ENCODE measurements at regions not wholly inside any gene's neighbourhood (a gene's known extent, or its start where the extent isn't known, plus 50 kb on each side); places are given as distances from the start of the nearest gene placed in this dataset.

DNA sequence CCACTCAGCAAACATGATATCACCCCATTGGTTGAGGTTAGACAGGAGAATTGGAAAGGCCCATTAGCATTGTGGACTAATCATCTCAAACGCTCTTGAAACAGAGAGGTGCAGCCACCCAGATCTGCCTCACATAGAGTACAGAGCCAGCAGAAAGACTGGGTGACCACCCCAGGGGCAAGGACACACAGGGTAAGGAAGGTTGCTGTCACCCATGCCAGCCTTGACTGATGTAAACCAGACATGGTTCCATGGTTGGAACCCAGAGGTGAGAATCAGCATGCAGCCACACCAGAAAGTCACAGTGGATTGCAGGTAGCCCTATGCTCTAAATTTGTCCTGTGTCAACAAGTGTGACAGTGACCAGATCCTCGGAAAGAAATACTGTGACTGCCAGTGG is 1268.8 kb downstream of the EFNB2 start:
- no peak for DNase-seq

DNA sequence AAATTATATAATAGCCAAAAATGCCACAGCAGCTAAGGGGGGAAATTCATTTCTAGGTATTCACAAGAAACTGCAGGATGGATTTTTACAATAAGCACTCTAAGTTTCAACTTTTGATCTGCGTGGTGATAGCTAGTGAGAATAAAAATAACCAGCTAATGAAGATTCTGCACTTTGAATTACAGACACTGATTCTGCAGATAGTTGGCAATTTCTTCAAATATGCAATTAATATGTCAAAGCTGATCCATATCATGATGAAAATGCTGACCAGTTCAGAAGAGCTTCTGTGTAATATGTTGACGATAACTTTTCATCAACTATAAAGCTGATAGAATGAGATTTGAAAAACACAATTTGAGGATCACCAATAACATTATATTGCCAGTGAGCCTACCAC is 1272.9 kb downstream of the EFNB2 start:
- no peak for DNase-seq

DNA sequence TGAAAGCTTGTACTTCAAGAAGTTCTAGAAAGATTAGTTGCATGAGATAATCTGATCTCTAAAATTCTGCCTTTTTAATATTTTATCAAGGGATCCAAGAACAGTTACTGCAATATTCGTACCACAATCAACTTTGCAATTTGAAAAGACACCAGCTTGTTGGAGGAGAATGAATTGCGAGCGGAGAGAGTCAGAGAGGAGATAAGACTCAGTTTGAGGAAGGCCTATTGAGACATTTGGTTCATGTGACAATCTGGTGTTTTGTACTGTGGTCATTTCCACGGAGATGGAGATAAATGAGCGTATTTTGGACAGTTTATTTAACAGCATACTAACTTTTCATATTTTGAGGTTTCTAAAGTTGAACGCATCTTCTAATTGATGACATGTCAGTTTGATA is 1276.0 kb downstream of the EFNB2 start:
- no peak for DNase-seq

DNA sequence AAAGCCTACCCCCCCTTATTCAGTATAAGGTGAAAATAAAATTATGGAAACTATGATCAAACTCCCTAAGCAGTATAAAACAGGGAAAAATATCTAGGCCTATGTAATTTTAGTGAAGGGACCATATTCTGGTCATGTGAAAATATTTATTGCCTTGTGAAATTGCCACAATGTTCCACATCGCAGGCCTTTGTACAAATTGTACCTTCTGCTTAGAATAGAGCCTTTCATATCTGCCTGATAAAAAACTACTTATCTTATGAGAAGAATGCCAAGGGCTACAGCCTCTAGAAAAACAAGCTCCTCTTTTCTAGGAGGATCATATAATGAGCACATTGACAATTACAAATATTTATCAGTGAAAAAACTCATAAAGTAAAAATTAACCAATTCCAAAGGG is 1280.0 kb downstream of the EFNB2 start:
- DNase-seq = no peak

DNA sequence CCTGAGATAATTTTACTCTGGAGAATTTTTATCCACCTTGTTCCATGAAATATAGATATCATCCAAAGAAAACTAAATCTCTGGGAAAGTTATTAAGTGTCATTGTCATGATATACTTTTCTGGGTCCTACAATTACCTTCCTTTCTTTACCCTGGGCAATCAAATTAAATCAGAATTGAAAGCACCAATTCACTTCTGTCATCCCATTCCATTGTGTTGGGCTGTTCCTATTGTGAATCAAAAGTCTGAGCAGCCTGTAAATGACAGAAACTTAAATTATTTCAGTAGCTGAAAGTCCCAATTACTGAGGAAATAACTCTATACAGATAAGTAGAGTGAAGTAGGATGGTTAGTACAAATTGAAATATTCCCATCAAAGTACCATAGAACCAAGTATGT is 1284.2 kb downstream of the EFNB2 start:
- DNase-seq = no peak

DNA sequence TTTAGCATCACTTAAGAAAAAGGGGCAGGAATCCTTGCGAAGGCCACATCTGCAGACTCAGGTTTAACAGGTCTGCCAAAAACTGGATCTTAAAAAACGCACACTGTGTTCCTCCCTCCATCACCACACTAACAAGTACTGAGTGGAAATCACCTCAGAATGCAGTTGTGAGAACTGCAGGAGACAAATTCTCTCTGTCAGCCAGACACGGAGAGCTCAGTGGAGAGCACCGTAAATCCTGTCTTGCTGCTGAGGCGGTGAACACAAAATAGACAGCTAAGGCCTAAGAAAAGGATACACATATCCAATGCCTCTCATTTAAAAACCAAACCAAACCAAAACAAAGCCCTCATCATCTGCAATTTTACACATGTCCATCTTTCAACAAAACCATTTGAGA is 1287.6 kb downstream of the EFNB2 start:
- DNase-seq = no peak

DNA sequence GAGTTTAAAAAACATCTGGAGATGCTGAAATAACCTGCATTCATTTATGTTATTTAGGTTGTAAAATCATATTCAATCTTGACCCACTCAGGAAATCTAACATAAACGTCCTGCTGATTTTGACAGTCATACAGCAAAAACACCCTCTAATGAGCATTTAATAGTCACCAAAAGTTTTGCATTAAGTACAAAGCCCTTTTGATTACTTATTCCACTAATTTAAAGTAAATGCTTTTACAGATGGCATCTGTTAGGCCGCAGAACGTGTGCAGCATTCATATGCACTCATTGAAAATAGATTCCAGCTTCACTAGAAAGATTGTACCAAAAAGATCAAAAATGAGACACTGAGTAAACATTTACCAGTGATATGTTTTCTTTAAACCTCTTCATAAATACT is 1295.1 kb downstream of the EFNB2 start:
- DNase-seq = no peak

DNA sequence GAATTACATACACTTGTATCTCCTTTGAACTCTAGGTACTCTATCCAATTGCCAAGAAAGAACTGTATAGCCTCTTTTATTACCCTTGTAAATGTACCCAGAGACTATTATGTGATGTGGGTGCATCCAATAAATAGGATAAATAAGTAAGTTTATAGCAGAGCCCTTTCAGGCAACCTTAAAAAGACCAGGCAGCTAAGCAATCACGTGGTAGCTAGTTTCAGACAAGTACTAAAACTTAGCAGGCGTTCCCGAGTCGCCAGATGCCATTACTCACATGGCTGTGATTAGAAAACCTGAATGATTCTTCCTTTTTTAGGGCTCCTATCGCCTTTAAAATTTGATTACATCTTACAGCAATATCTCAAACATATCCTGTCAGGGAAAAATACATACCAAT is 1303.0 kb downstream of the EFNB2 start:
- no peak for DNase-seq

DNA sequence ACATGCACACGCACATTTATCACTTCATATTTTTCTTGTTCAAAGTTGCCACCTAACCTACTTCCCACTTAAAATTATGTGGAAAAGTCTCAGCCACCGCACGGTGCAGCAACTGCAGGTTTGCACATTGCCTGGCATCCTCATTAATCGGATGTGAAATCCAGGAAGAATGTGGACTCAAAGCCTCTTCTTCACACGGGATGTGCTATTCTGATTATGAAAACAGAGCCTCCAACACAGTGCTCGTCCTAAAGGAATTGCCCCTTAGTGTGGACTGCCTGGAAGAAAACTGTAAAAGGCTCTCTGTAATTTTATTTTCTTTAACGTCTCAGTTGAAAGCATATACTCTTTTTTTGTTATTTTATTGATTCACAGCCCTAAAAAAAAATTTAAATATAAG is 1303.5 kb downstream of the EFNB2 start:
- DNase-seq = no peak

DNA sequence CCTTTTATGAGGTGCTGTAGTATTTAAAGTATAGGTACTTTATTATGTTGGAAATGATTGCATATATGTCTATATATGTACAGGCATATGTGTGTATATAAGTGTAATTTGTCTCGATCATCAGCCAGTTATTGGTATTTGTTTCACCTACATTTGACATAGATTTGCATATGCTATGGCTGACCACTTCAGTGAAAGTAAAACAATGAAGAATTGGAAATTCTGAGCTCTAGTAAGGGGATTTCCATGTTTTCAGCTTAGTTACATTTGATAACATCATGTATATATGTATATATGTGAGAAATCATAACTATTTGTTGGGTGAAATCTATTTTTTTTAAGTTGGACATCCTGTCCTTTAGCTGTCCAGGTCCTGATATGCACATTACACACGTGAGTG is 1303.9 kb downstream of the EFNB2 start:
- no peak for DNase-seq

DNA sequence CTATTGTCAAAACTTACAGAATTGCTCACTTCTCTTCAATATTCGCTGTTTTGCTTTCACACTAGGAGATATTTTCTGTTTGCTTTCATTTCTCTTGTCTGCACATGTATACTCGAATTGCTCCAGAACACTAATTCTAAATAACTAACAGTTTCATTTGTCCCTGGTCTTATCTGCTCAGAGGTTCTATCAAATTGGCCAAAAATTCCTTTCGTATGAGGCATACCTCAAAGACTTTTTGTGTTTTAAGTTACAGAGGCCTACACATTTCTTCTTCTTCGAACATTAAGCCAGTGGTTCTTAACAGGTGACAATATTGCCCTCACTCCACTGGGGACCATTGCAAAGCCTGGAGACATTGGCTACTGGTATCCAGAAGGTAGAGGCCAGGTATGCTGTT is 1314.6 kb downstream of the EFNB2 start:
- no peak for DNase-seq

DNA sequence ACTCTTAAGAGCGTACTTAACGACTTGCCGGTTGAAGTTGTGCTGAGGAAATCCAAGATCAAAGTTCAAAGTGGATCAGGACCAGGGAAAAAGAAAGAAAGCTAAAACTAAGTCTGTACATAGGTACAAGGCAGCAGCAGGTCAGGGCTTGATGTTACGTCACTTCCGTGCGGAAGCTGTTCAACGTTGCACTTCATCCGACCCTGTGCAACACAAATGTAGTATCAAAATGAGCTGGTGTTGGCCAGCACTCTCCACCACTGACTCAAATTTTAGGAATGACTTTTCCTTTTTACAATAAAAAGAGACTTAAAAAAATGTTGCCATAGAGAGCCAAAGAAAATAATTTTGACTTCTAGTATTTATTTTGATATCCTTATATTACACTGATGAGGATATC is 1315.4 kb downstream of the EFNB2 start:
- DNase-seq = no peak

DNA sequence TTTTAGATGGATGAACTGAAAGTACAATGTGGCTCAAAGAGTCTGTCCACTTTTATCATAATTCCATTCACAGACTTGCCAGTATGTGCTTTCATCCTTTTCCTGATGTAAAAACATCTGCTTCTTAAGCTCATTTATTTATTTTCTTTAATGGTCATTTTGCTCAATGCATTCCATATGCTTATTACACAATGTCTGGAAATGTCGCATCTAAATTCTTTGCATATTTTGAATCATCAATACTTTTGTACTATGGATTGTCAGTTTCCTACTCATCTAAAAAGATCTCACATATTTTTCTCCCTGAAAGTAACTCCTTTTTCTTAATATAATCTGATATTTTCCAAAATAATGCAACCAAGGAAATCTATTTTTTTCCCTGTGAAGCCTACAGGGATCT is 1315.8 kb downstream of the EFNB2 start:
- no peak for DNase-seq

DNA sequence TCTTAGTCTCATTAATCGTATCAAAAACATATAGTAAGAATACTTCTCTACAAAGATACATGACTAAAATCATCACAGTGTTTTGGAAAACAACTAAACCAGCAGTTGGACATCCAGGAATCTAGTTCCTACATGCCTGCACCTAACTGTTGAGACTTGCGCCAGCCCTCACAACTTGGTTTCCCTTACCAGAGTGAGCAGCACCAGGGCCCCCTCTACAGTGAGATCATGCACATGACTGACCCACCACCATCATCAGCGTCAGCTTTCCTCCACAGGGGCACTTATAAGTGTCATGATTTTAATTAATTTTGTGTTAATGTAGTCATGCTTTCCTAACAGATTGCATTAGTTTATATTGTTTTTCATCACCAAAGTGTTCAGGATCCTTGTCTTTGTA is 1322.0 kb downstream of the EFNB2 start:
- DNase-seq = no peak

DNA sequence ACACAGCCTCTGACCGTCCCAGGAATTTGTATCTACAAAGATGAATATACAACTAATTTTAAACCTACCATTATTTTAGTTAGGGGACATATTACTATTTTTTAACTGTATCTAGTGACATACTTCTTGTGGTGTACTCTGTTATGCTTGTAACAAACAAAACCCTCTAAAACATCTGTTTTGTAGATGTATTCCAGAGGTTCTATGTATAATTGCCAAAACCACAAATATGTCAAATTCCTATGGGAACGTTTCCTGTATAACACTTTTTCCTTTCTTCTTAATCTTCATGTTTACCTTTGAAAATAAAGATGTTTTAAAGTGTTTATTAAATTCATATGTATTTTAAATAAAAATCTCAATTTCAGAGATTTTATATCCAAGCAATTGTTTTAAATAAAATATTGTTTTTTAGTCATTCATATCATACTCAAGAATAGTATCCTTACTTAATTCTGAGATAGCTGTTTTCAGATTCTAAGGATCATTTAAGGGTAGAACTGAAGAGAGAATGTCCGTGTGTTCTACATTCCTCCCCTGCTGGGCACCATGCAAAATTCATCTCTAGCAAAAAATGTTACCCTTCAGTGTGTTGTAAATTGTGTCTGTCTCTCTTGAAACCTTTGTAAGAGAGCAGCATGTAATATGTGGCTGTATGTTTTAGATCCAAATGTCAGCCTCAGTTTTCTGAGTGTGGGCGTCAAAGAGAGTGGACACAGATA is 1327.7 kb downstream of the EFNB2 start:
- no peak for DNase-seq

DNA sequence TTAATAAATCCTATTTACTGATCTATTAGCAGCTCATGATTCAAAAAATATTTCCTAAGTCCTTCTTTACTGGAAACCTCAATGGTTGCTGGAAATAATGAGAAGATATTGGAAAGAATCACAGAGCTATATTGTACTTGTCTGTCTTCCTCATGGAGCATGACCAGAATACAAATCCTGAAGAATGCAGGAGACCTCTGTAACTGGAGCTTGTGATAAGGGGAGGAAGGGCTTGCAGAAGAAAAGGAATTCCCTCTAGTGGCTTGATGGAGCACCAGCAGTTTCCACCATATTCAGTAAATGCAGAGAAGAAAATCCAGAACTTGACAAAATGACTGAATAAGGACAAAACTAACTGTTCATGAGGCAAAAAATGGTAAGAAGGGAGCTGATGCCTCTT is 1333.1 kb downstream of the EFNB2 start:
- DNase-seq = no peak

DNA sequence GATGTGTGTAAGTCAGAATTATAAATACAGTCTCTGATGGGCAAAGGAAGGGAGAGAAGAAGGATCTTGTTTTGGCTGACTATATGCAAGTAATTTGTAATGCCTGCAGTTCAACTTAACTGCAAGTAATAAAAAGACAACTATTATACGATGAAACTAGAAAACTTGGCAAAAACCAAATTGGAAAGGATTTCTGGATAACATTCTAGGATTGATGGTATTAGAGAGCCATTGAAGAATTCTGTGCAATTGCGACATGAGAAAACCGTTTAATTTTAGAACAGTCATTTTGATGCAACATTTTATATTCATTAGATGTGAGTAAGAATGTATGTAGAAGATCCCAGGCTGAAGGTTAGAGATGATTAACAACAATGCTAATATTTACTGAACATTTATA is 1334.1 kb downstream of the EFNB2 start:
- DNase-seq = no peak

DNA sequence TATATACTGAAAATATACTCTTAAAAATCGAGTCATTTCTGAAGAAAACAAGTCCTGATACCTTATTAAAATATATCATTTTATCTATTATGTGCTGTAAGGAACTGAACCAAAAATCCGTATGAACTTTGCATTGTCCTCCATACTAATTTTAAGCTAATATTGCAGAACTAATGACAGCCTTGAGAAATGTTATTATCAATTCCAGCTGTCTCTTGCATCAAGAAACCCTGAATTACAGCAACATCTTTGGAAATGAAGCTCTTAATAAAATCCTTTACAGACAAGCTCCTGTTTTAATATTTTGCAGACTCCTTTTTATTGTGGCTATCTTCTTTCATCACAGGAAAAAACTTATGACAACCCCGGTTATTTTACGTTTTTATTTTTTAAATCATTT is 1335.3 kb downstream of the EFNB2 start:
- DNase-seq = no peak

DNA sequence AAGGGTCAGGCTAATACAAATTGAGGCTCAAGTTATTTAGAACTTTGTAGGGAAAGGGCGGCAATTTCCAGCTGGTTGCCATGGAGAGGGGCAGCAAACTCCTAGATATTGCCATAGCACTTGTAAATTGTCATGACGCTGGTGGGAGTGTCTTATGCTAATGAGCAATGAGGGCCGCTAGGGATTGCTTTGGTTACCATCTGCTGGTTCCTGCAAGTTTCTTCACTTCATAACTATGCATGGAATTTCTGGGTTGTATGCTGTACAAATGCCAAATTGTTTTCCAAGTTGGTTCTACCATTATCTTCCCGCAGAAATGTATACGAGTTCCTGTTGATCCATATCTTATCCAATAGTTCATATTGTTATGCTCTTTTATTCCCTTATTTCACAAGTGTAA is 1339.4 kb downstream of the EFNB2 start:
- DNase-seq = no peak

DNA sequence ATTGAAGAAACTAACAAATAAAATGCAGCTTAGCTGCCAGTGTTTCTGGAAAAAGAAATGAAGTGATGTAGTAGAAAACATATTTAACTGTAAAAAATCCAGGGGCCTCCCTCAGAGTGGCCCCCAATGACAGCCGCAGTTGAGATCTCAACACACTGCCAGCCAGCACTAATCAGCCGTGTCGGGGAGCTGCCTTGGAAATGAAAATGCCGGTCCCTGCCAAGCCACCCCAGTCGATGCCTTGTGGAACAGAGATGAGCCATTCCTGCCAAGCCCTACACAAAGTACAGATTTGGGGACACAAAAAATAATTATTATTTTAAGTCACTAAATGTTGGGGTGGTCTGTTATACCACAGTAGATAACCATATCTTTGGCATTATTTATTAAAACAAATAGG is 1342.4 kb downstream of the EFNB2 start:
- DNase-seq = no peak

DNA sequence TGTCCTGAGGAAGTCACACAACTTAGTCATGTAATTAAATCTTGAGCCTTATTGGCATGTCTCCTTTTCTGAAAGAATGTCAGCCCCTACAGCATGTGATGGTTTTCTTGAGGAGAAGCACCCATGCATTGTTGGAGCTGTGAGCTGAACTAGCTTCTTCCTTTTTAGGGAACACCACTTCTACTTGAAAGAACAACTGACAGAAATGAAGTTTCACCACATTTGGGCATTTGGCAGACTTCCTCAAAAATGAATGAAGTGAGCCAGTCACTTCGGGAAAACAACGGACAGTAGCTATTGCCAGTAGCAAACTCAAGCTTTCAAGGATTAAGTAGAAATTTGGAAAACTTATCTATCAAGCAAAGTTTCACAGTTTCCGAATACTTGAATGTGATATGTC is 1351.3 kb downstream of the EFNB2 start:
- DNase-seq = no peak

DNA sequence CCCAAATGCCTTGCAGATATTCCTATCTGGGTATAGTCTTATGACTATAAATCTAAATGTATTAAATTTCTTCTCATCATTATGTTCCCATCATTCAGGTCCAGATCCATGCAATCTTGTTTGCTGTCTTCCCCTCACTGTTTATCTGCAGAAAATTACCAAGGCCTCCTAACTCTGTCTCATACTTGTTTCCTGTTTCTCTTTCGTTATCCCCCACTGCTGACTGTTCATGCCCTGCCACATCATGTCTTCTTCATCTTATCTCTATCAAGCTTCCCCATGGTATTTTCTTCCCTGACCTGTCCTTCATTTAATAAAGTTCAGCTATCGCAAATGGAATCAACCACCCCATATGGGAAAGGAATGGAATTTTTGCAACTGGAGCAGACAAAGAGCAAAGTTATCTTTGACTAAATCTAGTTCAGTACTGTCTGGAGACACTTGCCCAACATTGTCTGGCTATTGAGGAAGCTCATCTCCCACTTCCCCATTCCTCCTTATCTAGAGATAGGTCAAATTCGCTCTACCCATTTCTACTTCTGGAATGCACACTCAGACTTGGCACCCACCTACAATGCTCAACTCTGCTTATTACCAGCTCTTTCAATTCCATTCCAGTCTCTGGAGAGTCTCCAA is 1358.1 kb downstream of the EFNB2 start:
- no peak for DNase-seq

DNA sequence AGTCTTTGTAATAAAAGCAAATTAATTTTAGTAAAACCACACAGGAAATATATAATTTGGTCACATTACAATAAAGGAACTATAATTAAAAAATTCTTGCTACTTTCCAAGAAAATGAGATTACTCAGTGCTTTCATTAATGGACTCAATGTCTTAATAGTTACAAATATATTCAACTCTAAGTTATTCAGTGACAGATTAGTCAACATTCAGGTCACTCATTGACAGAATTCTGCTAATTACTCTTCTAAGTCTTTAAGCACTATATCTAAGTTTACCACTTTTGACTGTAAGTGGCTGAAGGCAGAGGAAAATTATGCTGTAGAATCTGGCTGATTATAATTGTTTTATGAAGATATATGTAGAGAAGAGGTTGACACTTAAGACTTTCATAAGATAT is 1365.0 kb downstream of the EFNB2 start:
- no peak for DNase-seq

DNA sequence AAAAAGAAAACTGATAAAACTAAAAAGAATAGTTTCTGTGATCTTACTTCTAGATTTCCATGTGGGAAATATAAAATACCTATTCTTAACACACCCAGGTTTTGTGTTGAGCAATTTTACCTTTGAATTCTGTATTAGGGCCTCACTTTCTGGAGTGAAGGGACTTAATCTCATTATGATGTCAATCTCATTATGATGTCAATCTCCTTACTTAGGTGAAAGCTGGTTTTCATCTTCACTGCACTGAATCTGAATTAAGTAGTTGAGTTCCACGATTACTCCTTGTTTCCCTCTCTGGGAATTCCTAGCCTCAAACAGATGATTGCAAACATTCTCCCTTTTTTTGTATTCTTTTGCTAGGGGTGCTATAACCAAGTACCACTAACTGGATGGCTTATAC is 1367.2 kb downstream of the EFNB2 start:
- no peak for DNase-seq

DNA sequence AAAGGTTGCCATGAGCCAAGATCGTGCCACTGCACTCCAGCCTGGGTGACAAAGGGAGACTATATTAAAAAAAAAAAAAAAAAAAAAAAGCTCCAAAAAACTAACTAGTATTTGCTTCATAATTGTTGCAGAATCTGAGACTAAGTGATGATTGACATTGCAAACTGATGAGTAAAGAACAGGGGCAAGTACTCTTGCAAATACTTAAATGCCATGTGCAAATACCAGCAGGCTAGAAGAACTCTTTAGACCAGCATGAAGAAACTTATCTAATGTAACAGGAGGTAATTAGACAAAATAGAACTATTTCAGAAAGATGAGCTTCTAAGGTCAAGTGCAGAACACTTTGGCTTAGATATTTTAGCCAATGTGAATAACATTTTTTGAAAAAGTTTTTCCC is 1368.1 kb downstream of the EFNB2 start:
- DNase-seq = no peak

Data from activated gamma-delta T cell (primary cell).